Right atrium auricular region (tissue), 2 donors: ENCODE measurements at regions not wholly inside any gene's neighbourhood (a gene's known extent, or its start where the extent isn't known, plus 50 kb on each side); places are given as distances from the start of the nearest gene placed in this dataset.

Source experiments
- DNase-seq: peaks from one replicate; pipeline ENCODE4 v3.0.0-alpha.2; 2019; ENCODE audit warnings: low spot score
- H3K27ac ChIP-seq, 2 donors: fragments of 200-600 bp; sonication (generic); 1 replicate in 1 of 2; 2 replicates in 1 of 2; pipeline ENCODE4 v1.5.1; 2016 to 2019
- H3K27me3 ChIP-seq, 2 donors: fragments of 200-600 bp; sonication (generic); one replicate each; pipeline versions ENCODE4 v1.5.1 to v1.6.0; 2017 to 2019
- H3K36me3 ChIP-seq: fragments of 200-600 bp; sonication (generic); one replicate; pipeline ENCODE4 v1.5.1; 2016
- H3K4me1 ChIP-seq, 2 donors: fragments of 200-600 bp; sonication (generic); one replicate each; pipeline versions ENCODE4 v1.5.1 to v1.6.0; 2017 to 2019
- H3K4me3 ChIP-seq, 2 donors: fragments of 200-600 bp; sonication (generic); 1 replicate in 1 of 2; 2 replicates in 1 of 2; pipeline ENCODE4 v1.5.1; 2017 to 2019; ENCODE audit warnings: mild to moderate bottlenecking in 1 of 2, moderate library complexity in 1 of 2
- H3K9me3 ChIP-seq, 2 donors: fragments of 200-600 bp; sonication (generic); one replicate each; pipeline ENCODE4 v1.5.1; 2019
- TF ChIP-seq, protein P1 (sequence below), 2 donors: fragments of 200-600 bp; sonication (generic); IDR thresholded peaks; one replicate each; pipeline ENCODE4 v1.5.1; 2019; ENCODE audit warnings: antibody characterized with exemption in 2 of 2

DNA sequence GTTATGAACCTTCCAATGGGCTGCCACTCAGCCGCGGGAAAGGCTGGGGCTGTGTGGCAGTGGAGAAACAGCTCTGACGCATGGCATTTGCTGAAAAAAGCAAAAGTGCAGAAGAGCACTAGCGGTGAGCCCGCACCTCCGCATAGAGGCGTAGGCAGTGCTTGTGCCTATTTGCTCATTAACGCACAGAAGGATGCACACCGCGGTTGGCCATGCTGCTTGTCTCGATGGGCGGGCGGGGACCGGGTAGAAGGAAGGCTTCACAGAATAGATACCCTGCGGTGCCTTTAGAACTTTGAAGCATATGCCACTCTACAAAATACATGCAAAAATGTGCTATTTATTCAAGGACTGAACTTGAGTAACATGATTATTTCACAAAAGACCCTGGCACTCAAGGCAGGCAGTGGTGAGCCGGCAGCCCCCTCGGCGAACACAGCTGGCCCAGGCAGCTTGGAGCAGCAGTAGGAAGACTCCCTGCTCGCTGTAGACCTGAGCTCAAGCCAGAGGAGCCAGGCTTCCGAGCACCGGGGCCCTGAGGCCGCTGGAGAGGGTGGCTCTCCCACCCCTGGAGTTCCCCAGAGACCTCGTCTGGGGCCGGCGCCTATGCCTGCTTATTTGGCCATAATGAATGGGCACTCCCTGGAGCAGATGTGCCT lies 71.5 kb downstream of the SIK1 start:
- Histone ChIP-seq H3K4me3 (no peak overlapping the region), H3K27me3 (no peaks in the 10 kb centered on the region), H3K9me3 (no peaks in the 10 kb centered on the region), H3K4me1 (peaks cover 0 to 1% of the 10 kb centered on the region in 2 donors), H3K36me3 (no peaks in the 10 kb centered on the region), H3K27ac (no peak overlapping the region)
- TF ChIP-seq, protein P1, sequence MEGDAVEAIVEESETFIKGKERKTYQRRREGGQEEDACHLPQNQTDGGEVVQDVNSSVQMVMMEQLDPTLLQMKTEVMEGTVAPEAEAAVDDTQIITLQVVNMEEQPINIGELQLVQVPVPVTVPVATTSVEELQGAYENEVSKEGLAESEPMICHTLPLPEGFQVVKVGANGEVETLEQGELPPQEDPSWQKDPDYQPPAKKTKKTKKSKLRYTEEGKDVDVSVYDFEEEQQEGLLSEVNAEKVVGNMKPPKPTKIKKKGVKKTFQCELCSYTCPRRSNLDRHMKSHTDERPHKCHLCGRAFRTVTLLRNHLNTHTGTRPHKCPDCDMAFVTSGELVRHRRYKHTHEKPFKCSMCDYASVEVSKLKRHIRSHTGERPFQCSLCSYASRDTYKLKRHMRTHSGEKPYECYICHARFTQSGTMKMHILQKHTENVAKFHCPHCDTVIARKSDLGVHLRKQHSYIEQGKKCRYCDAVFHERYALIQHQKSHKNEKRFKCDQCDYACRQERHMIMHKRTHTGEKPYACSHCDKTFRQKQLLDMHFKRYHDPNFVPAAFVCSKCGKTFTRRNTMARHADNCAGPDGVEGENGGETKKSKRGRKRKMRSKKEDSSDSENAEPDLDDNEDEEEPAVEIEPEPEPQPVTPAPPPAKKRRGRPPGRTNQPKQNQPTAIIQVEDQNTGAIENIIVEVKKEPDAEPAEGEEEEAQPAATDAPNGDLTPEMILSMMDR (IDR thresholded peaks at IDR 0.05): no peak
- no peak for DNase-seq

DNA sequence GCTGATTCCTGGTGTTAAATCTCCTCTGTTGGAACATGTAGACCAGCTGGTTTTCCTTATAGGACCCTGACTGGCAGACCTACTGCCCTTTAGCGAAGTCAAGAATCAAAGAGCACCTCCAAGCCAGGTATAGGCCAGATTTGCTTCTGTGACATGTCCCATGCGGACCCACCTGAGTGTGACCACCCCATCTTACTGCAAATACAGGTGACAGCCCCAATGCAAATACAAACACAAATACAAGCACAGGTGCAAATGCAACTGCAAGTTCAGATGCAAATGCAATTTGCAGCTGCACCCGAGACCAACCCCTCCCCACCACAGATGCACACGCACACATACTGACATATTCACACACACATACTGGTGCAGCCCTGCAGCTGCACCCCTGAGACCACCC lies 72.3 kb downstream of the SIK1 start:
- no peak for DNase-seq
- Histone ChIP-seq H3K27me3 (no peaks in the 10 kb centered on the region), H3K27ac (no peak overlapping the region), H3K4me1 (no peaks in the 10 kb centered on the region), H3K36me3 (no peaks in the 10 kb centered on the region), H3K9me3 (no peaks in the 10 kb centered on the region), H3K4me3 (no peak overlapping the region)
- TF ChIP-seq, protein P1 (IDR thresholded peaks at IDR 0.05): no peak

DNA sequence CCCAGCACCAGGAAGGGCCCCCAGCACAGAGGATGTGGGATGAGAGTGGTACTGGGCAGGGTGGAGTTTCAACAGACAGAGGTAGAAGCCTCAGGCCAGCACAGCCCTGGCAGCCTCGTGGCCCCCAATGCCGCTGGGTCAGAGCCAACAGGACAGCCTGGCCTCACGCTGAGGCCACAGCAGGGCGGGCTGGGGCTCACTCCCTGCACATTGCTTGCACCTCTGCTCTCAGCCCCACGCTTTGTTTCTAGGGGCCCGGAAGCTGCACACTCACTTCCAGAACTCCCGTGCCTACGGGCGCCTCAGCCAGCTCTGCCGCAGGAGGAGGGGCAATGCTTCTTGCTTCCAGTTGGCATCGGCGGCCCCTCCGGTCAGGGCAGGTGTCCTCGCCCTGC lies 72.9 kb downstream of the SIK1 start:
- no peak overlapping the region for H3K27ac ChIP-seq
- peaks cover 0 to 5% of the 10 kb centered on the region in 2 donors for H3K4me1 ChIP-seq
- H3K4me3 ChIP-seq: no peak overlapping the region
- no peak for DNase-seq
- H3K9me3 ChIP-seq: no peaks in the 10 kb centered on the region
- TF ChIP-seq, protein P1 (IDR thresholded peaks at IDR 0.05): no peak
- H3K36me3 ChIP-seq: no peaks in the 10 kb centered on the region
- no peaks in the 10 kb centered on the region for H3K27me3 ChIP-seq

DNA sequence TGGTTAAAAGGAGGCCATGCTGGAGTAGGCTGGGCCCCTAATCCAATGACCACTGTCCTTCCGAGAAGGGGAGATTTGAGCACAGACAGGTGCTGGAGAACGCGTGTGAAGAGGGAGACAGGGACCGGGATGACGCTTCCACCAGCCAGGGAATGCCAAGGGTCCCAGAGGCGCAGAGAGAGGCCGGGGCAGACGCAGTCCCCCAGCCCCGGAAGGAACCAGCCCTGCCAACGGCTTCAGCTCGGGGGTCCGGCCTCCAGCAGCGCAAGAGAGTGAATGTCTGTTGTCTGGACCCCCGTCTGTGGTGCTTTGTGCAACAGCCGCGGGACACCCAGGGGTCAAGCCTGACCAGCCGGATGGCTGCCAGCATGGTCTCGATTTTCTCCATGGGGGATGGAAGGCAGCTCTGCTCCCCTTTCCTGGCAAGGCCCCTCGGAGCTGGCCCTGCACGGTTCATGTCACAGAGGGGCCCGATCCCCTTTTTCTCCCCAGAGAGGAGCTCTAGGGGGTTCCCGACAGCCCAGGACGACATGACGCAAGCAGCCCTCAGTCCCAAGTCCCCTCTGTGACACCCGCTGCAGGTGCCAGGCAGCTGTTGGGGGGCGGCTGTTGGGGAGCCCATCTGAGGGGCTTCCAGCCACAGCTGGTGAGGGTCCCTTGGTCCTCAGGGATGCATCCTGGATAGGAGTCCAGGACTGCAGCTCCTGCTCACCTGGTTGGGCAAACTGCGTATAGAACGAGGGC lies 73.5 kb downstream of the SIK1 start:
- H3K4me3 ChIP-seq: no peak overlapping the region
- H3K27ac ChIP-seq: no peak overlapping the region
- H3K4me1 ChIP-seq: peaks cover 0 to 9% of the 10 kb centered on the region in 2 donors
- H3K36me3 ChIP-seq: no peaks in the 10 kb centered on the region
- no peaks in the 10 kb centered on the region for H3K9me3 ChIP-seq
- no peaks in the 10 kb centered on the region for H3K27me3 ChIP-seq
- DNase-seq: no peak
- TF ChIP-seq, protein P1 (IDR thresholded peaks at IDR 0.05): no peak

DNA sequence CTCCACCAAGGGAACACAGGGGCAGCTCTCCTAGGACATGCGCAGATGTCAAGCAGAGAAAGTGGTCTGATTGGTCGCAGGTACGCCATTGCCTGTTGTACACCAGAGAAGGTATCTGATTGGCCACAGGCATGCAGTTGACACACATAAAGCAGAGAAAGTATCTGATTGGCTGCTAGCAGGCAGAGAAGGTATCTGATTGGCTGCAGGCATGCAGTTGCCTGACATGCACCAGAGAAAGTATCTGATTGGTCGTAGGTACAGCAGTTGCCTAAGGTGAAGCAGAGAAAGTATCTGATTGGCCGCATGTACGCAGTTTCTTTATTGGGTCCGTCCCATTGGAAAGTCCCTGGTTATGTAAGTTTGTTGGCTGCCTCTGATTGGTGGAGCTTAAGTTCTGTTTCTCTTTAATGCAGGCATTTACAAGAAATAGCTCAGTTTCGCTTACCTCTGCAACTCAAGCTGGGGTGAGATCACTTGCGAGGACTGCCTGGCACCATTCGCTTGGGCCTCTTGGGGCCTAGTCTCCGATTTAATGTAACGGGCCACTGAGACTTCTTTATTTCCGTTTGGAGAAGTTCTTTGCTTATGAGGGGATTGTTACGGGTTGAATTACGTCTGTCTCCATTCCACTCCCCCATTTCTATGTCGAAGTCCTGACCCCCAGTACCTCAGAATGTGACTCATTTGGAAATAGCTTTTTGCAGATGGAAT lies 74.2 kb downstream of the SIK1 start:
- peaks cover 0 to 15% of the 10 kb centered on the region in 2 donors for H3K4me1 ChIP-seq
- no peaks in the 10 kb centered on the region for H3K36me3 ChIP-seq
- H3K27ac ChIP-seq: no peak overlapping the region
- no peak for DNase-seq
- no peak overlapping the region for H3K4me3 ChIP-seq
- no peaks in the 10 kb centered on the region for H3K27me3 ChIP-seq
- H3K9me3 ChIP-seq: no peaks in the 10 kb centered on the region
- TF ChIP-seq, protein P1 (IDR thresholded peaks at IDR 0.05): no peak
